HG03342 (cell line): ENCODE measurements at regions not wholly inside any gene's neighbourhood (a gene's known extent, or its start where the extent isn't known, plus 50 kb on each side); places are given as distances from the start of the nearest gene placed in this dataset.
"Not testable (repeated sequence)": the region's sequence is repeated elsewhere in the genome, so short reads cannot be mapped to it uniquely, and the experiment has no call there.

ENCODE experiments used
- ATAC-seq: cut with Tn5 transposase; IDR thresholded peaks from one replicate; pipeline ENCODE4 v1.9.1; 2021; ENCODE audit warnings: mild to moderate bottlenecking, moderate library complexity; ENCODE audit not compliant: unreplicated experiment

- no peak for ATAC-seq
Observed at GRCh38 chr1:234907940-234908405, 220.7 kb downstream of the TOMM20 start.

GRCh38 chr1:234907208-234907939 is 221.3 kb downstream of the TOMM20 start:
- no peak for ATAC-seq

GRCh38 chr1:234906654-234907053 is 222.0 kb downstream of the TOMM20 start:
- ATAC-seq, result no peak

GRCh38 chr1:234902774-234903547 is 225.7 kb downstream of the TOMM20 start:
- ATAC-seq, result no peak

GRCh38 chr1:234901491-234902049 is 227.1 kb downstream of the TOMM20 start:
- ATAC-seq, result no peak

GRCh38 chr1:234900595-234900994 is 228.0 kb downstream of the TOMM20 start:
- ATAC-seq, result no peak

- no peak for ATAC-seq
Observed at GRCh38 chr1:234899730-234900072, 228.9 kb downstream of the TOMM20 start.

- no peak for ATAC-seq
Observed at GRCh38 chr1:234899041-234899729, 229.5 kb downstream of the TOMM20 start.

- no peak for ATAC-seq
Observed at GRCh38 chr1:234898455-234899033, 230.1 kb downstream of the TOMM20 start.

GRCh38 chr1:234897754-234898454 is 230.7 kb downstream of the TOMM20 start:
- ATAC-seq, result no peak

GRCh38 chr1:234897390-234897749 is 231.3 kb downstream of the TOMM20 start:
- ATAC-seq, result no peak

GRCh38 chr1:234896477-234897389 is 231.9 kb downstream of the TOMM20 start:
- no peak for ATAC-seq

GRCh38 chr1:234893725-234894630 is 234.7 kb downstream of the TOMM20 start:
- no peak for ATAC-seq

- no peak for ATAC-seq
Observed at GRCh38 chr1:234893359-234893724, 235.3 kb downstream of the TOMM20 start.

- no peak for ATAC-seq
Observed at GRCh38 chr1:234892642-234893041, 236.0 kb downstream of the TOMM20 start.

GRCh38 chr1:234891427-234891826 is 237.2 kb downstream of the TOMM20 start:
- ATAC-seq, result no peak

GRCh38 chr1:234889643-234890042 is 239.0 kb downstream of the TOMM20 start:
- ATAC-seq, result no peak

GRCh38 chr1:234888247-234888646 is 240.4 kb downstream of the TOMM20 start:
- not testable (repeated sequence) for ATAC-seq
